HCT116 (cell line): ENCODE measurements at regions not wholly inside any gene's neighbourhood (a gene's known extent, or its start where the extent isn't known, plus 50 kb on each side); places are given as distances from the start of the nearest gene placed in this dataset.

Experiments used
- ATAC-seq: fragments of 200-7000 bp; cut with Tn5 transposase; 2 replicates; pipeline ENCODE4 v1.9.1; 2020; ENCODE audit warnings: mild to moderate bottlenecking, moderate library complexity
- BruUV-seq: library from RNA; stranded (reverse); fragments of 400-500 nt; replicated peaks from 2 replicates; lab custom pipeline; 2021; lab: Mats Ljungman, UMichigan
- CTCF ChIA-PET: fragments of 300-600 bp; sonication (Branson Sonifier 250); formaldehyde crosslinking; loops from one replicate; lab custom pipeline; 2021; ENCODE audit warnings: antibody characterized with exemption; lab: Charles Lee
- POLR2A ChIA-PET: fragments of 300-600, 350-600 bp; sonication (Branson Sonifier 250); formaldehyde crosslinking; loops from one replicate; lab custom pipeline; 2021; ENCODE audit warnings: antibody characterized with exemption; lab: Charles Lee
- RAD21 ChIA-PET, 2 experiments: fragments of 300-600 bp; sonication (Branson Sonifier 250); formaldehyde crosslinking; loops; one replicate each; lab custom pipeline; 2023; ENCODE audit warnings: low total read pairs in 2 of 2; ENCODE audit not compliant: uncharacterized antibody in 2 of 2, unreplicated experiment in 2 of 2, low non-redundant PET in 1 of 2; lab: Charles Lee
- DNase-seq: peaks from one replicate; pipeline ENCODE4 v3.0.0-alpha.2; 2010; ENCODE audit warnings: low read depth, low spot score
- H2AFZ ChIP-seq: fragments of 200-600 bp; shearing (Covaris generic), sonication (generic); 2 replicates; pipeline ENCODE4 v1.6.1; 2017; ENCODE audit warnings: low read depth, mixed run types, mixed read lengths, antibody characterized with exemption, low read length; ENCODE audit not compliant: poor library complexity, severe bottlenecking
- H3K27ac ChIP-seq: 2 replicates; pipeline ENCODE4 v1.5.1; 2012; ENCODE audit warnings: low read depth, low read length
- H3K27me3 ChIP-seq: fragments of 200-600 bp; sonication (generic); 2 replicates; pipeline ENCODE4 v1.6.1; 2016; ENCODE audit warnings: mixed run types, low read length, mixed read lengths; ENCODE audit not compliant: insufficient read depth
- H3K36me3 ChIP-seq, 2 experiments: fragments of 200-500 bp in 1 of 2; fragments of 200-600 bp in 1 of 2; sonication (Bioruptor generic) in 1 of 2; sonication (generic) in 1 of 2; 2 replicates each; pipeline versions ENCODE4 v1.5.1 to v1.6.1; 2014 to 2016; ENCODE audit warnings: low read length in 2 of 2, inconsistent platforms in 1 of 2, mixed read lengths in 1 of 2, mixed run types in 1 of 2; ENCODE audit not compliant: insufficient read depth in 2 of 2, control insufficient read depth in 1 of 2
- H3K4me1 ChIP-seq, 2 experiments: fragments of 200-600 bp in 1 of 2; sonication (generic) in 1 of 2; 2 replicates each; pipeline versions ENCODE4 v1.5.1 to v1.6.1; 2012 to 2017; ENCODE audit warnings: low read length in 2 of 2, inconsistent platforms in 1 of 2, mild to moderate bottlenecking in 1 of 2, mixed read lengths in 1 of 2, mixed run types in 1 of 2, moderate library complexity in 1 of 2; ENCODE audit not compliant: insufficient read depth in 2 of 2, control insufficient read depth in 1 of 2
- H3K4me2 ChIP-seq: fragments of 200-600 bp; sonication (generic); 2 replicates; pipeline ENCODE4 v1.6.1; 2017; ENCODE audit warnings: mixed run types, low read length, mixed read lengths
- H3K4me3 ChIP-seq, 2 experiments: fragments of 200-600 bp in 1 of 2; sonication (generic) in 1 of 2; replicated peaks in 1 of 2; 2 replicates each; pipeline ENCODE4 v1.5.1; 2011 to 2016; ENCODE audit warnings: low read length in 2 of 2, control low read depth in 1 of 2, low read depth in 1 of 2, mild to moderate bottlenecking in 1 of 2, mixed read lengths in 1 of 2, mixed run types in 1 of 2
- H3K79me2 ChIP-seq: fragments of 200-600 bp; sonication (generic); 2 replicates; pipeline ENCODE4 v1.6.1; 2017; ENCODE audit warnings: mild to moderate bottlenecking, mixed run types, low read length, moderate library complexity, mixed read lengths; ENCODE audit not compliant: insufficient read depth
- H3K9ac ChIP-seq: fragments of 200-600 bp; sonication (generic); 2 replicates; pipeline ENCODE4 v1.6.1; 2016; ENCODE audit warnings: low read length, mixed read lengths
- H3K9me2 ChIP-seq: fragments of 200-600 bp; sonication (generic), shearing (Covaris generic); 2 replicates; pipeline ENCODE4 v1.6.1; 2017; ENCODE audit warnings: mixed run types, mild to moderate bottlenecking, moderate library complexity; ENCODE audit not compliant: insufficient read depth
- H3K9me3 ChIP-seq, 2 experiments: fragments of 200-500 bp in 1 of 2; fragments of 200-600 bp in 1 of 2; sonication (Bioruptor generic) in 1 of 2; sonication (generic) in 1 of 2; 2 replicates each; pipeline ENCODE4 v1.6.1; 2014 to 2017; ENCODE audit warnings: low read length in 2 of 2, mixed read lengths in 2 of 2, inconsistent platforms in 1 of 2, low read depth in 1 of 2, mild to moderate bottlenecking in 1 of 2, mixed run types in 1 of 2, moderate library complexity in 1 of 2; ENCODE audit not compliant: control insufficient read depth in 1 of 2, insufficient read depth in 1 of 2
- H4K20me1 ChIP-seq: fragments of 200-600 bp; sonication (generic), shearing (Covaris generic); 2 replicates; pipeline ENCODE4 v1.6.1; 2017; ENCODE audit warnings: mixed run types, mild to moderate bottlenecking, moderate library complexity; ENCODE audit not compliant: insufficient read depth
- CBX3 ChIP-seq: IDR thresholded peaks from 2 replicates; pipeline ENCODE4 v1.6.1; 2012; ENCODE audit warnings: low read depth
- EGR1 ChIP-seq: IDR thresholded peaks from 2 replicates; pipeline ENCODE4 v1.6.1; 2012; ENCODE audit warnings: low read depth
- EZH2 ChIP-seq: fragments of 200-600 bp; sonication (generic); IDR thresholded peaks from 2 replicates; pipeline ENCODE4 v1.6.1; 2017; ENCODE audit warnings: antibody characterized with exemption, mixed run types
- EZH2phosphoT487 ChIP-seq: fragments of 200-600 bp; IDR thresholded peaks from 2 replicates; pipeline ENCODE4 v1.6.1; 2018; ENCODE audit warnings: antibody characterized with exemption, borderline replicate concordance
- FOSL1 ChIP-seq: IDR thresholded peaks from 2 replicates; pipeline ENCODE4 v1.6.1; 2012; ENCODE audit warnings: low read depth
- JUND ChIP-seq: IDR thresholded peaks from 2 replicates; pipeline ENCODE4 v1.6.1; 2012
- POLR2AphosphoS5 ChIP-seq: IDR thresholded peaks from 2 replicates; pipeline ENCODE4 v1.6.1; 2011; ENCODE audit warnings: mild to moderate bottlenecking, low read depth, low read length, moderate library complexity
- RAD21 ChIP-seq: IDR thresholded peaks from 2 replicates; pipeline ENCODE4 v1.6.1; 2012; ENCODE audit warnings: low read depth, mild to moderate bottlenecking
- SIN3A ChIP-seq: IDR thresholded peaks from 2 replicates; pipeline ENCODE4 v1.6.1; 2012; ENCODE audit warnings: low read depth
- SP1 ChIP-seq: IDR thresholded peaks from 2 replicates; pipeline ENCODE4 v1.6.1; 2012; ENCODE audit warnings: low read depth
- TCF7L2 ChIP-seq: IDR thresholded peaks from 2 replicates; pipeline ENCODE4 v1.7.0; 2011; ENCODE audit warnings: borderline replicate concordance, inconsistent platforms; ENCODE audit not compliant: insufficient read depth, insufficient read length; ENCODE audit errors: extremely low read depth
- ZNF274 ChIP-seq: fragments of 200-500 bp; sonication (Bioruptor generic); IDR thresholded peaks from 2 replicates; pipeline ENCODE4 v1.6.1; 2014; ENCODE audit warnings: mild to moderate bottlenecking, low read depth, low read length, inconsistent platforms
- intact Hi-C: fragments of 100-400 bp; cut with micrococcal nuclease; formaldehyde crosslinking; loops from 2 replicates; pipeline ENCODE4 v1.10.0; 2022
- TF ChIP-seq, protein P1 (sequence below): IDR thresholded peaks from 2 replicates; pipeline ENCODE4 v1.6.1; 2012
- TF ChIP-seq, protein P2 (sequence below): IDR thresholded peaks from 2 replicates; pipeline ENCODE4 v1.6.1; 2011; ENCODE audit warnings: mild to moderate bottlenecking, low read length, moderate library complexity; ENCODE audit not compliant: insufficient replicate concordance; ENCODE audit errors: extremely low read depth
- TF ChIP-seq, protein P3 (sequence below), 3 experiments: fragments of 200-600 bp in 1 of 3; sonication (generic) in 1 of 3; IDR thresholded peaks in 2 of 3; conservative IDR thresholded peaks in 1 of 3; 2 replicates each; pipeline ENCODE4 v1.5.1; 2012 to 2017; ENCODE audit warnings: low read depth in 2 of 3, low read length in 2 of 3, antibody characterized with exemption in 1 of 3, borderline replicate concordance in 1 of 3, control low read depth in 1 of 3, mild to moderate bottlenecking in 1 of 3, mixed read lengths in 1 of 3, mixed run types in 1 of 3, moderate library complexity in 1 of 3; ENCODE audit not compliant: insufficient read depth in 1 of 3
- TF ChIP-seq, protein P4 (sequence below): IDR thresholded peaks from 2 replicates; pipeline ENCODE4 v1.6.1; 2012; ENCODE audit warnings: low read depth

DNA sequence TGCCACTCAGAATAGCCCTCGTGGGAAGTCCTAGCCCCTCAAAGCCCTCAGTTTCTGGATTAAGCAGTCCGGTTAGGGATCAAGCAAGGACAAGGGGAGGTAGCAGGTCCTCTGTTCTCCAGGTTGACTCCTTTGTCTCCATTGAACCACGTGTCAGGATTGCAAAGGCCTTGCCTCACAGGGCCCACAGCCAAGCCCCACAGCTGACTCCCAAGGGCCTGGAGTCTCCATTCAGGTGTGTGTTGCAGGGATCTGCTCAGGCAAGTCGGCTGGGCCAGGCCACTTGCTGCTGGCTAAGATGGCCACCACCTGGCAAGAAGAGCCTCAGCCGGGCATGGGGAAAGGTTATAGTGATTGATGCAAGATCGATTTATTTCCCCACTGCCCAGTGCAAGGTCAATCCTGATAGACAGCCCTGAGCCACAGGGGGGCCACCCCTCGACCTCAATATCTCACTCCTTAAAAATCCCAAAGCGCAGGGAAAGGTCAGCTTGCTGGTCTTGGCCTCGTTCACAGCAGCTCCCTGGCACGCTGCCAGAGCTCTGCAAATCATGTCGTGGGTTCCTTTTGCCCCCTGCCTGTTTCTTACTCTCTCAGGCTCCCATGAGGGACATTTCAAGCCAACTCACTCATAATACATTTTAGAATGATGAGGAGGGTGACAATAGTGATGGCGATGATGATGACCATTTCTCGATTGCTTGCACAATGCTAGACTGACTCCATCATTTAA is 75.9 kb downstream of the EDN3 start:
- POLR2A ChIA-PET: no interaction called here
- Histone ChIP-seq H3K9me2 (no peaks in the 10 kb centered on the region), H4K20me1 (no peaks in the 10 kb centered on the region), H3K27me3 (peaks cover 43% of the 10 kb centered on the region), H3K79me2 (no peaks in the 10 kb centered on the region), H3K36me3 (no peaks in the 10 kb centered on the region), H3K4me1 (no peaks in the 10 kb centered on the region), H3K27ac (no peak overlapping the region), H3K4me3 (no peak overlapping the region), H2AFZ (no peak overlapping the region), H3K9ac (no peak overlapping the region), H3K9me3 (no peaks in the 10 kb centered on the region), H3K4me2 (no peak overlapping the region)
- ATAC-seq: no peak
- no TSS peak for BruUV-seq
- DNase-seq: no peak
- TF ChIP-seq, protein P1, sequence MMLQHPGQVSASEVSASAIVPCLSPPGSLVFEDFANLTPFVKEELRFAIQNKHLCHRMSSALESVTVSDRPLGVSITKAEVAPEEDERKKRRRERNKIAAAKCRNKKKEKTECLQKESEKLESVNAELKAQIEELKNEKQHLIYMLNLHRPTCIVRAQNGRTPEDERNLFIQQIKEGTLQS: no peak
- TF ChIP-seq FOSL1 (no peak), EZH2phosphoT487 (no peak), ZNF274 (no peak), EZH2 (no peak), JUND (no peak), SIN3A (no peak), SP1 (no peak), EGR1 (no peak), POLR2AphosphoS5 (no peak), RAD21 (no peak), CBX3 (no peak), TCF7L2 (no peak)
- TF ChIP-seq, protein P2, sequence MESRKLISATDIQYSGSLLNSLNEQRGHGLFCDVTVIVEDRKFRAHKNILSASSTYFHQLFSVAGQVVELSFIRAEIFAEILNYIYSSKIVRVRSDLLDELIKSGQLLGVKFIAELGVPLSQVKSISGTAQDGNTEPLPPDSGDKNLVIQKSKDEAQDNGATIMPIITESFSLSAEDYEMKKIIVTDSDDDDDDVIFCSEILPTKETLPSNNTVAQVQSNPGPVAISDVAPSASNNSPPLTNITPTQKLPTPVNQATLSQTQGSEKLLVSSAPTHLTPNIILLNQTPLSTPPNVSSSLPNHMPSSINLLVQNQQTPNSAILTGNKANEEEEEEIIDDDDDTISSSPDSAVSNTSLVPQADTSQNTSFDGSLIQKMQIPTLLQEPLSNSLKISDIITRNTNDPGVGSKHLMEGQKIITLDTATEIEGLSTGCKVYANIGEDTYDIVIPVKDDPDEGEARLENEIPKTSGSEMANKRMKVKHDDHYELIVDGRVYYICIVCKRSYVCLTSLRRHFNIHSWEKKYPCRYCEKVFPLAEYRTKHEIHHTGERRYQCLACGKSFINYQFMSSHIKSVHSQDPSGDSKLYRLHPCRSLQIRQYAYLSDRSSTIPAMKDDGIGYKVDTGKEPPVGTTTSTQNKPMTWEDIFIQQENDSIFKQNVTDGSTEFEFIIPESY: no peak
- TF ChIP-seq, protein P3, sequence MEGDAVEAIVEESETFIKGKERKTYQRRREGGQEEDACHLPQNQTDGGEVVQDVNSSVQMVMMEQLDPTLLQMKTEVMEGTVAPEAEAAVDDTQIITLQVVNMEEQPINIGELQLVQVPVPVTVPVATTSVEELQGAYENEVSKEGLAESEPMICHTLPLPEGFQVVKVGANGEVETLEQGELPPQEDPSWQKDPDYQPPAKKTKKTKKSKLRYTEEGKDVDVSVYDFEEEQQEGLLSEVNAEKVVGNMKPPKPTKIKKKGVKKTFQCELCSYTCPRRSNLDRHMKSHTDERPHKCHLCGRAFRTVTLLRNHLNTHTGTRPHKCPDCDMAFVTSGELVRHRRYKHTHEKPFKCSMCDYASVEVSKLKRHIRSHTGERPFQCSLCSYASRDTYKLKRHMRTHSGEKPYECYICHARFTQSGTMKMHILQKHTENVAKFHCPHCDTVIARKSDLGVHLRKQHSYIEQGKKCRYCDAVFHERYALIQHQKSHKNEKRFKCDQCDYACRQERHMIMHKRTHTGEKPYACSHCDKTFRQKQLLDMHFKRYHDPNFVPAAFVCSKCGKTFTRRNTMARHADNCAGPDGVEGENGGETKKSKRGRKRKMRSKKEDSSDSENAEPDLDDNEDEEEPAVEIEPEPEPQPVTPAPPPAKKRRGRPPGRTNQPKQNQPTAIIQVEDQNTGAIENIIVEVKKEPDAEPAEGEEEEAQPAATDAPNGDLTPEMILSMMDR (IDR thresholded peaks at IDR 0.05 in 2 of 3, conservative IDR thresholded peaks at IDR 0.05 in 1 of 3; ENCODE audit: borderline replicate concordance in 1 of 3, insufficient read depth in 1 of 3, low read depth in 2 of 3, low read length in 2 of 3): no peak
- TF ChIP-seq, protein P4, sequence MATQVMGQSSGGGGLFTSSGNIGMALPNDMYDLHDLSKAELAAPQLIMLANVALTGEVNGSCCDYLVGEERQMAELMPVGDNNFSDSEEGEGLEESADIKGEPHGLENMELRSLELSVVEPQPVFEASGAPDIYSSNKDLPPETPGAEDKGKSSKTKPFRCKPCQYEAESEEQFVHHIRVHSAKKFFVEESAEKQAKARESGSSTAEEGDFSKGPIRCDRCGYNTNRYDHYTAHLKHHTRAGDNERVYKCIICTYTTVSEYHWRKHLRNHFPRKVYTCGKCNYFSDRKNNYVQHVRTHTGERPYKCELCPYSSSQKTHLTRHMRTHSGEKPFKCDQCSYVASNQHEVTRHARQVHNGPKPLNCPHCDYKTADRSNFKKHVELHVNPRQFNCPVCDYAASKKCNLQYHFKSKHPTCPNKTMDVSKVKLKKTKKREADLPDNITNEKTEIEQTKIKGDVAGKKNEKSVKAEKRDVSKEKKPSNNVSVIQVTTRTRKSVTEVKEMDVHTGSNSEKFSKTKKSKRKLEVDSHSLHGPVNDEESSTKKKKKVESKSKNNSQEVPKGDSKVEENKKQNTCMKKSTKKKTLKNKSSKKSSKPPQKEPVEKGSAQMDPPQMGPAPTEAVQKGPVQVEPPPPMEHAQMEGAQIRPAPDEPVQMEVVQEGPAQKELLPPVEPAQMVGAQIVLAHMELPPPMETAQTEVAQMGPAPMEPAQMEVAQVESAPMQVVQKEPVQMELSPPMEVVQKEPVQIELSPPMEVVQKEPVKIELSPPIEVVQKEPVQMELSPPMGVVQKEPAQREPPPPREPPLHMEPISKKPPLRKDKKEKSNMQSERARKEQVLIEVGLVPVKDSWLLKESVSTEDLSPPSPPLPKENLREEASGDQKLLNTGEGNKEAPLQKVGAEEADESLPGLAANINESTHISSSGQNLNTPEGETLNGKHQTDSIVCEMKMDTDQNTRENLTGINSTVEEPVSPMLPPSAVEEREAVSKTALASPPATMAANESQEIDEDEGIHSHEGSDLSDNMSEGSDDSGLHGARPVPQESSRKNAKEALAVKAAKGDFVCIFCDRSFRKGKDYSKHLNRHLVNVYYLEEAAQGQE: no peak
- intact Hi-C loops: no loop called here
- RAD21 ChIA-PET: no interaction called here
- CTCF ChIA-PET: no interaction called here
